Vagina (tissue), 2 donors: ENCODE measurements at regions not wholly inside any gene's neighbourhood (a gene's known extent, or its start where the extent isn't known, plus 50 kb on each side); places are given as distances from the start of the nearest gene placed in this dataset.
"Not testable (repeated sequence)": the region's sequence is repeated elsewhere in the genome, so short reads cannot be mapped to it uniquely, and the experiment has no call there.

Experiments
- DNase-seq, 2 donors: peaks; one replicate each; pipeline ENCODE4 v3.0.0-alpha.2; 2017; ENCODE audit errors: extremely low spot score in 2 of 2
- H3K27ac ChIP-seq: fragments of 200-600 bp; sonication (generic); one replicate; pipeline ENCODE4 v1.5.1; 2019
- H3K27me3 ChIP-seq: fragments of 200-600 bp; sonication (generic); one replicate; pipeline ENCODE4 v1.5.1; 2019
- H3K36me3 ChIP-seq, 2 donors: fragments of 200-600 bp; sonication (generic); one replicate each; pipeline ENCODE4 v1.5.1; 2017 to 2019
- H3K4me1 ChIP-seq: fragments of 200-600 bp; sonication (generic); one replicate; pipeline ENCODE4 v1.5.1; 2019
- H3K4me3 ChIP-seq, 2 donors: fragments of 200-600 bp; sonication (generic); 1 replicate in 1 of 2; 2 replicates in 1 of 2; pipeline ENCODE4 v1.5.1; 2016 to 2019
- H3K9me3 ChIP-seq: fragments of 200-600 bp; sonication (generic); one replicate; pipeline ENCODE4 v1.5.1; 2019
- POLR2A ChIP-seq, 2 donors: fragments of 450-650 bp; IDR thresholded peaks; one replicate each; pipeline ENCODE4 v1.6.1; 2017; ENCODE audit warnings: antibody characterized with exemption in 2 of 2, mild to moderate bottlenecking in 2 of 2, moderate library complexity in 2 of 2
- POLR2AphosphoS5 ChIP-seq, 2 donors: sonication (generic); formaldehyde crosslinking; IDR thresholded peaks; one replicate each; pipeline ENCODE4 v1.9.0; 2017; ENCODE audit warnings: antibody characterized with exemption in 2 of 2, mild to moderate bottlenecking in 2 of 2, low read depth in 1 of 2; ENCODE audit not compliant: insufficient read depth in 1 of 2
- intact Hi-C: fragments of 100-400 bp; cut with DNase I; formaldehyde crosslinking; loops from one replicate; pipeline ENCODE4 v1.15.1; 2023
- TF ChIP-seq, protein P1 (sequence below), 3 experiments: fragments of 450-650 bp in 2 of 3; fragments of 200-600 bp in 1 of 3; sonication (generic) in 1 of 3; IDR thresholded peaks; one replicate each; pipeline ENCODE4 v1.5.1; 2017 to 2019; ENCODE audit warnings: antibody characterized with exemption in 3 of 3, mild to moderate bottlenecking in 2 of 3, moderate library complexity in 2 of 3

DNA sequence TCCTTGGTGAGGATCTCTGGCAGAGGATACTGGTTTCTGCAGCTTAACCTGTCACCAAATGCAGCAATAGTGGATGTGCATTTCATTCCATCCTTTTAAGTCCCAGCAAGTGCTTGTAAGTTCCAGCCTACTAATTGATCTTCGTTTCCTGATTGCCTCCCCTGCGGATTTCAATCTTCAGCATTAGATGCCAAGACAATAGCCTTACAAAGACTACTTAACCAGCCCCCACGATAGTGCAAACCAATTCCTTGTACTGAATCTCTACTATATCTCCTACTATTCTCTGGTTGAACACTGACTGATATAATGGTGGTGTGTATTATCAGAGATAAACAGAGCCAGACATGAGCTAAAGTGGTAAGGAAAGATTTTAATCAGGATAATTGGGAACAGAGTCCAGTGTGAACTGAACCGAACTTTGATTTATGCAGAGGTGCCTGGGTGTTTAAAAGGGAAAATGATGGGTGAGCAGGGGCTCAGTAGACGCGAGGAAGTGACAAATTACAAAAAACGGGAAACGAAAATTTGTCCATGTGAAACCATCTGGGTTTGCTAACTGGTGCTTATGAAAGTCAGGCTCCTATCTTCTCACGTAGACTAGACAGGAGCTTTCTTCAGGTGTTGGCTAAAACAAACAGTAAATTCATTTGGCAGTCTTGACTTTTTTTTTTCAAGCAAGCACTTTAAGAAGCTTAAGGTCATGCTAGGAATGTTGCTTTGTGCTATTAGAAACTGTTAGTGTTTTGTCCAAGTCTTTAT, 106.9 kb upstream of the ST8SIA4 start:
- no peak for DNase-seq
- no peaks in the 10 kb centered on the region for H3K4me1 ChIP-seq
- intact Hi-C loops = no loop called here

DNA sequence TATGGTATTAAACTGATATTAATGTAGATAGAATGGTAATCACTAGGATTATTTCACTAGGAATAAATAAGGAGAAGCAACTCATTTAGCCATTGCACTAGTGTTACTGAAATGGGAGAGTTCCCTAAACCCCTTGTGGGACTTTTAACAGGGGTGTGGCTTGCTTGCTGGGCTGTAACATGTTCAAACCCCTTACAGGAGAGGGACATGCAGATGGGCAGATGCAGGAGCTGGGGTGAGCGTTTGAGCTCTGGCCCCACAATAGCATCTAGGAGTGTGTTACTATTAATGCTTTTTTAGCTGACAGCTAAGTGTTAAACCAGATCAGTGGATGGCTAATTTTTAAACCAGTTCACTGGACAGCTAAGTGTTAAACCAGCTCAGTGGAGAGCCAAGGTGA, 89.3 kb upstream of the ST8SIA4 start:
- TF ChIP-seq, protein P1, sequence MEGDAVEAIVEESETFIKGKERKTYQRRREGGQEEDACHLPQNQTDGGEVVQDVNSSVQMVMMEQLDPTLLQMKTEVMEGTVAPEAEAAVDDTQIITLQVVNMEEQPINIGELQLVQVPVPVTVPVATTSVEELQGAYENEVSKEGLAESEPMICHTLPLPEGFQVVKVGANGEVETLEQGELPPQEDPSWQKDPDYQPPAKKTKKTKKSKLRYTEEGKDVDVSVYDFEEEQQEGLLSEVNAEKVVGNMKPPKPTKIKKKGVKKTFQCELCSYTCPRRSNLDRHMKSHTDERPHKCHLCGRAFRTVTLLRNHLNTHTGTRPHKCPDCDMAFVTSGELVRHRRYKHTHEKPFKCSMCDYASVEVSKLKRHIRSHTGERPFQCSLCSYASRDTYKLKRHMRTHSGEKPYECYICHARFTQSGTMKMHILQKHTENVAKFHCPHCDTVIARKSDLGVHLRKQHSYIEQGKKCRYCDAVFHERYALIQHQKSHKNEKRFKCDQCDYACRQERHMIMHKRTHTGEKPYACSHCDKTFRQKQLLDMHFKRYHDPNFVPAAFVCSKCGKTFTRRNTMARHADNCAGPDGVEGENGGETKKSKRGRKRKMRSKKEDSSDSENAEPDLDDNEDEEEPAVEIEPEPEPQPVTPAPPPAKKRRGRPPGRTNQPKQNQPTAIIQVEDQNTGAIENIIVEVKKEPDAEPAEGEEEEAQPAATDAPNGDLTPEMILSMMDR (IDR thresholded peaks at IDR 0.05) = no peak
- TF ChIP-seq POLR2AphosphoS5 (IDR thresholded peaks at IDR 0.05; ENCODE audit: insufficient read depth in 1 of 2, low read depth in 1 of 2) (no peak), POLR2A (IDR thresholded peaks at IDR 0.05) (no peak)
- H3K27ac ChIP-seq = no peak overlapping the region

More for the DNA sequence above, 106.9 kb upstream of the ST8SIA4 start:
- Histone ChIP-seq H3K27me3 (no peaks in the 10 kb centered on the region), H3K36me3 (no peaks in the 10 kb centered on the region), H3K4me3 (no peak overlapping the region), H3K27ac (no peak overlapping the region), H3K9me3 (no peaks in the 10 kb centered on the region)
- TF ChIP-seq, protein P1 (IDR thresholded peaks at IDR 0.05) = no peak
- TF ChIP-seq POLR2A (IDR thresholded peaks at IDR 0.05) = no peak
- TF ChIP-seq POLR2AphosphoS5 (IDR thresholded peaks at IDR 0.05; ENCODE audit: insufficient read depth in 1 of 2, low read depth in 1 of 2) = no peak

GRCh38 chr5:100983601-100984000, 80.5 kb upstream of the ST8SIA4 start:
- DNase-seq, H3K27me3 ChIP-seq, H3K27ac ChIP-seq, H3K36me3 ChIP-seq, H3K4me3 ChIP-seq, H3K9me3 ChIP-seq, intact Hi-C loops, H3K4me1 ChIP-seq: not testable (repeated sequence)

More for the DNA sequence above, 89.3 kb upstream of the ST8SIA4 start:
- no peaks in the 10 kb centered on the region for H3K9me3 ChIP-seq
- intact Hi-C loops = no loop called here
- no peak overlapping the region for H3K4me3 ChIP-seq
- no peak for DNase-seq
- no peaks in the 10 kb centered on the region for H3K27me3 ChIP-seq
- no peaks in the 10 kb centered on the region for H3K4me1 ChIP-seq
- H3K36me3 ChIP-seq = no peaks in the 10 kb centered on the region

DNA sequence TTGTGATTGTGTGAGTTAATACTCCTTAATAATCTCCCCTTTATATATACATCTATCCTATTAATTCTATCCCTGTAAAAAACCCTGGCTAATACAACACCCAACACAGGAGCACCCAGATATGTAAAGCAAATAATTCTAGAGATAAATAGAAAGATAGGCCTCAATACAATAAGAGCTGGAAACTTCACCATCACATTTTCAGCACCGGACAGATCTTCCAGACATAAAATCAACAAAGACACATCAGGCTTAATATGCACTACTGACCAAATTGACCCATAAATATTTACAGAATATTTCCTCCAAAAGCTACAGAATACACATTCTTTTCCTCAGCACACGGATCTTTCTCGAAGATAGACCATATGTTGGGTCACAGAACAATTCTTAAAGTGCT, 71.0 kb upstream of the ST8SIA4 start:
- Histone ChIP-seq H3K9me3 (no peaks in the 10 kb centered on the region), H3K27ac (no peak overlapping the region), H3K27me3 (no peaks in the 10 kb centered on the region), H3K36me3 (no peaks in the 10 kb centered on the region), H3K4me3 (no peak overlapping the region), H3K4me1 (no peaks in the 10 kb centered on the region)
- no peak for DNase-seq
- intact Hi-C loops = no loop called here
- TF ChIP-seq, protein P1 (IDR thresholded peaks at IDR 0.05) = no peak
- TF ChIP-seq POLR2A (IDR thresholded peaks at IDR 0.05) (no peak), POLR2AphosphoS5 (IDR thresholded peaks at IDR 0.05; ENCODE audit: insufficient read depth in 1 of 2, low read depth in 1 of 2) (no peak)

DNA sequence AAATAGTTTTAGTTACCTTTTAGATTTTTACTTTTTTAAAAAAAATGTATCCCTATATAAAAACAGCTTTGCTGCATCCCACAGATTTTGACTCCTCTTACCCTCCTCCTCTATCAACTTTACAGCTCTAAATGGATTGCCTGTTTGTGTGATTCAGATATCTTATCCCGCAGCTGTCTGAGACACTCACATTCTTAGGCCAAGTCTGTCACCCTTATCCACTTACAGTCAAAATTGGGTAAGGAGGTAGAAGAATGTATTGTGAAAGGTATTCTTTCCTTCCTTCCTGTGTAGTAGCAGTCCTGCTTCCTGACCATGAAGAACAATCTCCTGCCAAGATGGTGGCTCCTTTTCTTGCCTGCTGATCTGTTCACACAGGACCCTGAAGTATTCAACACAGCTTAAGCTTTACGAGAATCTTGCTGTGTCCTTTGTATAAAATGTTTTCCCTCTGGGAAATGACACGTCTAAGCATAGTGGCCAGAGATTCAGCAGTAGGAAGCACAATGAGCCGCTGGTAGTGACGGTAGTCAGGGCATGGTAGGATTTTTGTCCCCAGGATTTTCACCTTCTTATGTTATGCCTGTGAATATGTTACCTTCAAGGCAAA, 67.7 kb upstream of the ST8SIA4 start:
- TF ChIP-seq POLR2A (IDR thresholded peaks at IDR 0.05) (no peak), POLR2AphosphoS5 (IDR thresholded peaks at IDR 0.05; ENCODE audit: insufficient read depth in 1 of 2, low read depth in 1 of 2) (no peak)
- TF ChIP-seq, protein P1 (IDR thresholded peaks at IDR 0.05) = no peak
- Histone ChIP-seq H3K9me3 (no peaks in the 10 kb centered on the region), H3K27ac (no peak overlapping the region), H3K27me3 (no peaks in the 10 kb centered on the region), H3K4me1 (no peaks in the 10 kb centered on the region), H3K36me3 (no peaks in the 10 kb centered on the region), H3K4me3 (no peak overlapping the region)
- intact Hi-C loops = no loop called here
- DNase-seq = no peak
